ENCODE measurements at regions not wholly inside any gene's neighbourhood (a gene's known extent, or its start where the extent isn't known, plus 50 kb on each side); places are given as distances from the start of the nearest gene placed in this dataset.

DNA sequence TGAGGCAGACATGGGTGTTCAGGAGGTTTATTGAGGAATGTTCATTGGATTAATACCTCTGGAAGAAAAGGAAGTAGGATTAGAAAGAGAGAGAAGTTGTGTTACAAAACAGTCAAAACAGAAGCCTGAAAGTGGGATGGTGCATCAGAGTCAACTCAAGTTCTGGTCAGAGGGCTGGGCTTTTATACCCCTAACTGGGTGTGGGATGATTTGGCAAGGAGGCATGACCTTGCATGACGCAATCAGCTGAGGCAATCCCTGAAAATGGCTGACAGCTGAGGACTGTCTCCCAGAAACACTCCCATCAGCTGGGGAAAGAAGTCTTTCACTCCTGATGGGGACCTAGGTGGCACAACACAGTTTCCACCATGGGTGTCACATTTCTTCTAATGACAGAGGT lies 818.2 kb downstream of the SATB2 start:
- no peaks in the 10 kb centered on the region for H3K9me2 ChIP-seq
- no CpG with 5 or more reads among the region's 1 CpG for WGBS (ENCODE audit: low lambda C conversion rate)
- POLR2A ChIA-PET, result no interaction called here
- H3K9me3 ChIP-seq, result no peaks in the 10 kb centered on the region
- H3K36me3 ChIP-seq (replicated peaks in 1 of 2; ENCODE audit: control insufficient read depth in 1 of 2, insufficient read depth in 2 of 2, low read length in 1 of 2), result no peaks in the 10 kb centered on the region
- TF ChIP-seq RFX5 (IDR thresholded peaks at IDR 0.05; ENCODE audit: low read length) (no peak), NRF1 (IDR thresholded peaks at IDR 0.05; ENCODE audit: low read depth, low read length) (no peak), YY1 (IDR thresholded peaks at IDR 0.05; ENCODE audit: low read depth) (no peak), FOXJ3 (CRISPR knock-in tag; IDR thresholded peaks at IDR 0.05) (no peak), JUND (IDR thresholded peaks at IDR 0.05) (no peak), RAD21 (IDR thresholded peaks at IDR 0.05; ENCODE audit: low read length) (no peak), TAF1 (IDR thresholded peaks at IDR 0.05; ENCODE audit: borderline replicate concordance, low read depth, low read length) (no peak), FOSL2 (IDR thresholded peaks at IDR 0.05; ENCODE audit: borderline replicate concordance, low read depth) (no peak), RCOR1 (IDR thresholded peaks at IDR 0.05; ENCODE audit: low read length) (no peak), MEF2A (IDR thresholded peaks at IDR 0.05; ENCODE audit: borderline replicate concordance, low read depth) (no peak), POLR2AphosphoS5 (IDR thresholded peaks at IDR 0.05; ENCODE audit: low read depth, low read length) (no peak), SMC3 (IDR thresholded peaks at IDR 0.05; ENCODE audit: low read depth, low read length) (no peak), EZH2phosphoT487 (IDR thresholded peaks at IDR 0.05; ENCODE audit: borderline replicate concordance, low read depth) (no peak), ELF1 (IDR thresholded peaks at IDR 0.05) (no peak), GABPA (IDR thresholded peaks at IDR 0.05; ENCODE audit: low read depth) (no peak)
- TF ChIP-seq, protein P1, sequence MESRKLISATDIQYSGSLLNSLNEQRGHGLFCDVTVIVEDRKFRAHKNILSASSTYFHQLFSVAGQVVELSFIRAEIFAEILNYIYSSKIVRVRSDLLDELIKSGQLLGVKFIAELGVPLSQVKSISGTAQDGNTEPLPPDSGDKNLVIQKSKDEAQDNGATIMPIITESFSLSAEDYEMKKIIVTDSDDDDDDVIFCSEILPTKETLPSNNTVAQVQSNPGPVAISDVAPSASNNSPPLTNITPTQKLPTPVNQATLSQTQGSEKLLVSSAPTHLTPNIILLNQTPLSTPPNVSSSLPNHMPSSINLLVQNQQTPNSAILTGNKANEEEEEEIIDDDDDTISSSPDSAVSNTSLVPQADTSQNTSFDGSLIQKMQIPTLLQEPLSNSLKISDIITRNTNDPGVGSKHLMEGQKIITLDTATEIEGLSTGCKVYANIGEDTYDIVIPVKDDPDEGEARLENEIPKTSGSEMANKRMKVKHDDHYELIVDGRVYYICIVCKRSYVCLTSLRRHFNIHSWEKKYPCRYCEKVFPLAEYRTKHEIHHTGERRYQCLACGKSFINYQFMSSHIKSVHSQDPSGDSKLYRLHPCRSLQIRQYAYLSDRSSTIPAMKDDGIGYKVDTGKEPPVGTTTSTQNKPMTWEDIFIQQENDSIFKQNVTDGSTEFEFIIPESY (IDR thresholded peaks at IDR 0.05; ENCODE audit: borderline replicate concordance, low read depth), result no peak
- TF ChIP-seq, protein P2, sequence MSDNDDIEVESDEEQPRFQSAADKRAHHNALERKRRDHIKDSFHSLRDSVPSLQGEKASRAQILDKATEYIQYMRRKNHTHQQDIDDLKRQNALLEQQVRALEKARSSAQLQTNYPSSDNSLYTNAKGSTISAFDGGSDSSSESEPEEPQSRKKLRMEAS (IDR thresholded peaks at IDR 0.05; ENCODE audit: low read depth), result no peak
- TF ChIP-seq, protein P3, sequence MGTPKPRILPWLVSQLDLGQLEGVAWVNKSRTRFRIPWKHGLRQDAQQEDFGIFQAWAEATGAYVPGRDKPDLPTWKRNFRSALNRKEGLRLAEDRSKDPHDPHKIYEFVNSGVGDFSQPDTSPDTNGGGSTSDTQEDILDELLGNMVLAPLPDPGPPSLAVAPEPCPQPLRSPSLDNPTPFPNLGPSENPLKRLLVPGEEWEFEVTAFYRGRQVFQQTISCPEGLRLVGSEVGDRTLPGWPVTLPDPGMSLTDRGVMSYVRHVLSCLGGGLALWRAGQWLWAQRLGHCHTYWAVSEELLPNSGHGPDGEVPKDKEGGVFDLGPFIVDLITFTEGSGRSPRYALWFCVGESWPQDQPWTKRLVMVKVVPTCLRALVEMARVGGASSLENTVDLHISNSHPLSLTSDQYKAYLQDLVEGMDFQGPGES (IDR thresholded peaks at IDR 0.05; ENCODE audit: low read depth, low read length), result no peak
- no peak overlapping the region for H3K9ac ChIP-seq
- H3K4me1 ChIP-seq (ENCODE audit: control insufficient read depth in 1 of 2, insufficient read depth in 2 of 2, low read depth in 1 of 2, low read length in 1 of 2), result no peaks in the 10 kb centered on the region
- no peaks in the 10 kb centered on the region for H3K27me3 ChIP-seq (ENCODE audit: insufficient read depth)
- no peak overlapping the region for H3K4me3 ChIP-seq (ENCODE audit: low read depth in 2 of 2, low read length in 1 of 2)
- DNase-seq, result no peak
- no peaks in the 10 kb centered on the region for H3F3A ChIP-seq (replicated peaks; ENCODE audit: insufficient read depth)
- no peak overlapping the region for H3K27ac ChIP-seq (ENCODE audit: low read depth in 2 of 2, low read length in 1 of 2)
- H3K4me2 ChIP-seq, result no peak overlapping the region
- H4K20me1 ChIP-seq (ENCODE audit: insufficient read depth), result no peaks in the 10 kb centered on the region
- CTCF ChIA-PET, result interaction anchor here (1.3 kb wide), 1 partner anchor 18 kb away, joined by 3 read pairs; no protein-coding TSS in a partner anchor
- no peak overlapping the region for H2AFZ ChIP-seq (ENCODE audit: low read depth)
- no peaks in the 10 kb centered on the region for H3K79me2 ChIP-seq (ENCODE audit: insufficient read depth)
